Endothelial cell of hepatic sinusoid (primary cell): ENCODE measurements at regions not wholly inside any gene's neighbourhood (a gene's known extent, or its start where the extent isn't known, plus 50 kb on each side); places are given as distances from the start of the nearest gene placed in this dataset.
"Not testable (repeated sequence)": the region's sequence is repeated elsewhere in the genome, so short reads cannot be mapped to it uniquely, and the experiment has no call there.

Experiments used
- in situ Hi-C: cut with HindIII; loops from 2 replicates; pipeline ENCODE4 v1.10.0; 2017; ENCODE audit warnings: low sequenced_read_pairs

DNA sequence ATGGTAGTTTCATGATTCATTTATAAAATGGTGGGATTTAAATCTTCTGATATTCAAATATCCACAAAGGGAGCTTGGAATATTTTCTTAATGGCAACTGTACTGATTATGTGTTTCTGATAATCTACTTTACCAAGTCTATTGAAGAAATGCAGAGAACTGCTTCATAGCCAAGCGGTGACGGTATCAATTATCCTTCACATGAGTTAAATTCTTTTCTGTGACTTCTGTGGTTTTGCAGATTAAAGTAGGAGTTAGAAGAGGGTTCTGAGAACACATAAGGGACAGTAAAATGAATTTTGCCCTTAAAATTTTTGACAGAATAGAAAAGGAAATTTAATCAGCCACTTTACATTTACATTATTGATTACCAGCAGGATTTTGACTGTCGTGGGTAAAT is 563.2 kb downstream of the GBE1 start:
- in situ Hi-C loops = no loop called here

DNA sequence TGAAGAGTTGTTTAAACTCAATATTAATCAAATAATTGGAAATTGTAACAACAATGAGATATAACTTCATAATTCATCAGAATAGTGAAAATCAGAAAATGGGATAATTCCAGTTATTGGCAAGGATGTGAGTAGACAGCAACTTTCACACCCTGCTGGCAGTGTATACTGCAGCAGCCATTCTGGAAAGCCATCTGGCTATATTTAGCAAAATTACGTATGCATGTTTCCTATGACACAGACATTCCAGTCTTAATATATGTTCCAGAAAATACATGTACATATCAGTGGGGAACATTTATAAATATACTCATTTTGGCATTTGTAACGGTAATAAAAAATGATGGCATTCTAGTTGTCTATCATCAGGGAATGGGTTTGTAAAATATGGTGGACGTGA is 564.1 kb downstream of the GBE1 start:
- in situ Hi-C loops = no loop called here

GRCh38 chr3:81195478-81195877 is 566.0 kb downstream of the GBE1 start:
- in situ Hi-C loops = no loop called here

DNA sequence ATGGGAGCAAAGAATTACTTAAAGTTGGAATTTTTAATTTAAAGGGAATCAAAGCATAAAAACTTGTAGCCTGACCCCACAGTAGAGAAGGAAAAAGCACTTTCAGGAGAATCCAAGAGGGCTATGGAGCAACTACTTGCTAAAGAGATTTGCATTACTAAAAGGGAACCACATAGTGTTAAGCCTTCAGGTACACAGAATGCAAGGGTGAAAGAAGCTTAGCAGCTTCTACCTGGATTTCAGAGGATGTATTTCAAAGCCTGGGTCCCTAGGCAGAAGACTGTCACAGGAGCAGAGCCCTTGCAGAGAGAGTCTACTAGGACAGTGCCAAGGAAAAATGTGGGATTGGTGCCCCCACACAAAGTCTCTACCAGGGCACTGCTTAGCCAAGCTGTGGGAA is 575.0 kb downstream of the GBE1 start:
- in situ Hi-C loops = no loop called here

- in situ Hi-C loops = not testable (repeated sequence)
Measured at GRCh38 chr3:81182086-81182875, 579.2 kb downstream of the GBE1 start.

DNA sequence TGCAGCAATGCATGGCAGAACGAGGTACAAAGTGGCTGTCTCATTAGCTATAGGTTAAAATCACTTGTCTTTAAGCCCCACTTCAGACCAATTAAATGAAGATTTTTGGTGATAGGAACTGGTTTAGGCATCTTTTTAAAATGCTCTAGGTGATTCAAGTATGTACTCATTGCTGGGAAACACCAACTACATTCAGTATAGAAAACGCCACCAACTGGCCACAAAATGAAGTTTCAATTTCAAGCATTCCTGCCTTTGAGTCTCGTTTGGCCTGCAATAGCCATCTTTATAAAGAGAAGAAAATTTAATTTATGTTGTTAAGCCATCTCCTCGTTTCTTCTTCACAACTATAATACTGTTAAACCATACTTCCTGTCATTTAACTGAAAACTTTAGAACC is 587.9 kb downstream of the GBE1 start:
- in situ Hi-C loops = no loop called here

DNA sequence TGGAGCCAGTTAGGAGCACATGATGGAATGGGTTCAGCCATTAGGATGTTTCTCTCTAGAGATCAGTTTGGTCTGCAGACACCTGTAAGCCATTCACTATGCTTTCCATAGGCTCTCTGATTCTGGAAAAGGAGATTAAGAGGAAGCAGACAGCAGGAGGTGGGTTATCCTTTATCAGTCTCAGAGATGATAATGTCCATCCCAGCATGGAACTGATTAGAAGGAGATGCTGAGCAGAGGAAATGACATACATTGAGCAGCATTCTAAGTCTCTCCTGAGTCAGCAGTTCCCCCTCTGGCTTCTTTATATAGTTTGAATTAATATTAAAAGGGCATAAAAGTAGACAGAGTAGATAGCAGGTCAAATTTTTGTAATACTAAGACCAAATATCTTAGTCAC is 591.1 kb downstream of the GBE1 start:
- in situ Hi-C loops = no loop called here

- in situ Hi-C loops = no loop called here
Measured at GRCh38 chr3:81164806-81165205, 596.6 kb downstream of the GBE1 start.

DNA sequence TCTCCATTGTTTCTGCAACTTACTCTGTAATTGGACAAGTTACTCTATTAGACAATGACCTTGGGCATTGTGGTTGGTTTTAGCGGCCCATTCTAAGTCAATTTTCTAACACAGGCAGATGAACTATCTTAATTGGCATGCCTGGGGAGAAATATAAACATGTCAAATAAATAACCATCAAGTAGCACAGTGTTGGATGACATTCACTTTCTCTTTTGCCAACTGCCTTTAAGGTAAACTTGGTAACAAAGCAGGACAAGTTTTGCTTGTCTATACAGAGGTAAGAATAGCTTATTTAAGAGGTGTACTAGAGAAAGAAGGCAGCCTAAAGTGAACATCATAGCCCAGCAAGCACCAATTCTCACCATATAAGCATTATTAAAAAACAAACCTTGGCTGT is 599.6 kb downstream of the GBE1 start:
- in situ Hi-C loops = no loop called here

DNA sequence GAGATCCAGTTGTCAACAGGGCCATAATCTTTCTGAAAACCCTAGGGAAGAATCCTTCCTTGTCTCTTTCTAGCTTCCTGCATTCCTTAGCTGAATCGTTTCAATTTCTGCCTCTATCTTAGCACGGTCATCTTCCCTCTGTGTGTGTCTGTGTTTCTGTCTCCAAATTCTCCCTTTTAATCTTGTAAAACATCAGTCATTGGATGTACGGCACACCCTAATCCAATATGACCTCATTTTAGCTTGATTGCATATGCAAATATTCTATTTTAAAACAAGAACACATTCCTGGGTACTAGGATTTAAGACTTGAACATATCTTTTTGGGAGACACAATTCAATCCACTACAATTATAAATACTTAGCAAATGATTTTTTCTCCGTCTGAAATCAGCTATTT is 600.3 kb downstream of the GBE1 start:
- in situ Hi-C loops = no loop called here

- in situ Hi-C loops = no loop called here
Measured at GRCh38 chr3:81154611-81155143, 606.8 kb downstream of the GBE1 start.

DNA sequence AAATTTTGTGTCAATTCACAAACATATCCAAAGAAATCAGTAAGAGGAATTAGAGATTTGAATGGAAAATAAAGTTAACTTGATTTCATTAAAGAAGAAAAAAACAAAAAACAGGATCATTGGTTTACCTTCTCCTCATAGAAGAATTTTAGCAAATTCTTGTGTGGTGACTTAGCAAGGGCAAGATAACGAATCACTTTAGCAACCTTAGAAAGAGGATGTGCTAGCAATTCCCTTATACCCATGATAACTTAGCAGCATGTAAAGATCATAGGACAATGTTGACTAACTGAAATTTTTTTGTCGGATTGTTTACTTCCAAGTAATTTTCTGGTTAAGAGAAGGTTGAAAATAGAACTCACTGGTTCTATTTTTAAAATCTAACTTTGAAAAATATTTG is 609.3 kb downstream of the GBE1 start:
- in situ Hi-C loops = no loop called here

DNA sequence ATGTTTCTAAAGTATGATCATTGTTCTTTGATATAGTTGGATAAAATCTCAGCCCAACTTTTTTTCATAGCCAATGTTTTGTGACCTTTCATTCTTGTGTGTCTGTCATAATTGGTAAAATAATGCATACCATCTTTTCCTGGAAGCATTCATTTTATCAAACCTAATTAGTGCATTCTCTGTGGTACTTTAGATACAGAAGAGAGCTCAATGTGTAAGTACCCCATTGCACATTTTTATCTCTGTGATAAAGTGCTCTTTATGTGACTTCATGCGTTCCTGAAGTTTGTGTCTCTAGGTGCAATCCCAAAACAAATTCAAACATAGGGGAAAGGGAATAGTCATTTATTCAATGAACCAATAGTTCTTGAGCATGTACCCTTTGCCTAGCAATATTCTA is 628.5 kb downstream of the GBE1 start:
- in situ Hi-C loops = no loop called here

- in situ Hi-C loops = no loop called here
Measured at GRCh38 chr3:81105789-81106488, 655.5 kb downstream of the GBE1 start.

- in situ Hi-C loops = no loop called here
Measured at GRCh38 chr3:81105206-81105605, 656.2 kb downstream of the GBE1 start.

DNA sequence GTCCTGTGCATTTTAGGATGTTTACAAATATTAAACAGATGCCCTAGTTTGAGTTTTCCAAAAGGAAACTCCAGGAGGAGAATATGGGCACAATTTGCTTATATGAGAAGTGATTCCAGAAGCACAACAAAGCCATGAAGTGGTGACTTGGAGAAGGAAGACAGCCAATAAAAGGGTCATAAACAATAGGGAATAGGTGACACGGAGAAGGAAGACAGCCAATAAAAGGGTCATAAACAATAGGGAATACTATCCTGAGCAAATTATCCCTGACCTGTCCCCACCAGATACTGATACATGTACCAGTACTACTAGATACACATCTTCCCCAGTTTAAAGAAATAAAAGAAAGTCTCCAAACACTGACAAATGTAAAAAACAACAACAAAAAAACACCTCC is 663.6 kb downstream of the GBE1 start:
- in situ Hi-C loops = loop anchor here (5.0 kb wide), 1 partner anchor 36 kb away; no protein-coding TSS in a partner anchor

DNA sequence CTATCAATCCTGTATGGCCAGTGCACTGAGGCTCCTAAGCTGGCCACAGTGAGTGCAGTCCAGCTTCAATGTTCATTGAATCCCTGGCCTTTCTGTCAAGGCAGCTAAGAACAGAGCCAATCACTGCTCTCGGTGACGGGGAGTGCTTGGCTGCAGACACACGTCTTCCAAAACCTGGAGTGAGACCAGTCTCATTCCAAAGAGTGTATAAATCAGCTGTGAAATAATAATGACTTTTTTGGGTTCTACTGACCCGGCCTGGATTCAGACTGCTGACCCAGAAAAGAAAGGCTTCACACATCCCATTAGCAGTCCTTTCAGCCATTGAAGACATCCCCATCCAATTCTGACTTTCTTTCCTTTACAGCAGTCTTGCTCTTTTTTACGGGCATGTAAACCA is 665.5 kb downstream of the GBE1 start:
- in situ Hi-C loops = loop anchor here (5.0 kb wide), 1 partner anchor 34 kb away; no protein-coding TSS in a partner anchor

DNA sequence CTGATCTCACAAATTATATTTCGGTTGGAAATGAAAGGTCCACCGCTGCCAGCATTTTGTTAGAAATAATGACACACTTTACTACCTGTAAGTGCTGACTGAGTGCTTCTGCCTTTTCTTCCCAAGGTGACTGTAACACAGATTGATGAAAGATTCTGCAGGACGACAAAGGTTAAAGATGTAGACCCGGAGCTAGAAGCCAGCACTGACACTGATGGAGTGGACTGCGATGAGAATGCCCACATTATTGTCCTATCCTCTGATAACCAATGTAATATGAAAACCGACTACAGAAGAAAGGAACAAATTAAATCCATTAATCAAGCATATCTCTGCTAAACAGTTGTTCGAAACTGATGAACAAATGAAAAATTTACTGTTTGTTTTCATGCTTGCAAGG is 666.5 kb downstream of the GBE1 start:
- in situ Hi-C loops = loop anchor here (5.0 kb wide), 1 partner anchor 33 kb away; no protein-coding TSS in a partner anchor

- in situ Hi-C loops = no loop called here
Measured at GRCh38 chr3:81087607-81088006, 673.8 kb downstream of the GBE1 start.

DNA sequence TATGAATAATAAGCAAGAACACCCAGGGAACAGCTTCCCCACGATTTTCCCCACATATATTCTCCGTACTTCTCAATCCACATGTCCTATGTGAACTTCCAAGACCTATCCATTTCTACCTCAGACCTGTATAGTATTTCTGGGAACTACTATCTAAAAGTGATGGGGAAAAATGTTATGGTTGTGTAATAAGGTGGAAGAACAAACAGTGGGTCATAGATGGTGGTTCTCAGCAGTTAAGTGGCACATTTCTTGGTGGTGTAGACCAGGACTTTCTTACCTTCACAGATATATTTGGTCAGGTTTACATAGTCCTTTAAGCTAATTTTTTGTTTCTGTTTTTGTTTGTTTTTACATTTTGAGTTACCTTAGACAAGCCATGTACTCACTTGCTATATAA is 675.1 kb downstream of the GBE1 start:
- in situ Hi-C loops = no loop called here

- in situ Hi-C loops = no loop called here
Measured at GRCh38 chr3:81080608-81081007, 680.8 kb downstream of the GBE1 start.

- in situ Hi-C loops = no loop called here
Measured at GRCh38 chr3:81072591-81072990, 688.9 kb downstream of the GBE1 start.
